ENCODE measurements at regions not wholly inside any gene's neighbourhood (a gene's known extent, or its start where the extent isn't known, plus 50 kb on each side); places are given as distances from the start of the nearest gene placed in this dataset.

- H3K79me2 ChIP-seq (ENCODE audit: insufficient read depth, low read length) = no peaks in the 10 kb centered on the region
- ChIA-PET RAD21 (ENCODE audit: low non-redundant PET in 1 of 2, low total read pairs in 2 of 2, uncharacterized antibody in 2 of 2, unreplicated experiment in 2 of 2) (no interaction called here), CTCF (interaction anchor here (0.7 to 1.0 kb wide), 2 partner anchors 87 to 276 kb away, joined by 3 read pairs; no protein-coding TSS in a partner anchor), POLR2A (no interaction called here)
- ATAC-seq = peak; percentile 76
- H3K4me3 ChIP-seq (replicated peaks in 1 of 2; ENCODE audit: low read depth in 1 of 2, low read length in 2 of 2) = no peak overlapping the region
- H4K20me1 ChIP-seq (ENCODE audit: insufficient read depth) = no peaks in the 10 kb centered on the region
- no peaks in the 10 kb centered on the region for H3K36me3 ChIP-seq (ENCODE audit: control insufficient read depth in 1 of 2, insufficient read depth in 2 of 2, low read length in 2 of 2)
- peak; percentile 40 for DNase-seq (ENCODE audit: low read depth, low spot score)
- H3K9me3 ChIP-seq (ENCODE audit: control insufficient read depth in 1 of 2, insufficient read depth in 1 of 2, low read depth in 1 of 2, low read length in 2 of 2) = no peaks in the 10 kb centered on the region
- no peaks in the 10 kb centered on the region for H3K27me3 ChIP-seq (ENCODE audit: insufficient read depth, low read length)
- no TSS peak for BruUV-seq (replicated peaks)
- no peaks in the 10 kb centered on the region for H3K9me2 ChIP-seq (ENCODE audit: insufficient read depth)
- intact Hi-C loops (cut with micrococcal nuclease) = no loop called here
- no peak overlapping the region for H3K27ac ChIP-seq (ENCODE audit: low read depth, low read length)
- no peak overlapping the region for H3K9ac ChIP-seq (ENCODE audit: low read length)
- peaks cover 10 to 17% of the 10 kb centered on the region in 2 experiments for H3K4me1 ChIP-seq (ENCODE audit: control insufficient read depth in 1 of 2, insufficient read depth in 2 of 2, low read length in 2 of 2)
- TF ChIP-seq SP1 (IDR thresholded peaks at IDR 0.05; ENCODE audit: low read depth) = no peak; the same call in 1 of the 2 replicates
- 0 out of 2 replicates have a peak, but pooled peaks have one; percentile 15 for TF ChIP-seq JUND (IDR thresholded peaks at IDR 0.05)
- no peak for TF ChIP-seq EZH2 (IDR thresholded peaks at IDR 0.05)
- no peak for TF ChIP-seq RAD21 (IDR thresholded peaks at IDR 0.05; ENCODE audit: low read depth)
- peak overlapping the region; percentile 35 for H2AFZ ChIP-seq (ENCODE audit: low read depth, low read length, poor library complexity, severe bottlenecking)
- peak overlapping the region; percentile 54 for H3K4me2 ChIP-seq (ENCODE audit: low read length)
Measured at GRCh38 chr11:27209562-27210005, 153.4 kb downstream of the CCDC34 start.

- ATAC-seq = no peak
- ChIA-PET POLR2A (no interaction called here), CTCF (interaction anchor here (0.7 to 1.0 kb wide), 2 partner anchors 88 to 277 kb away, joined by 3 read pairs; no protein-coding TSS in a partner anchor), RAD21 (ENCODE audit: low non-redundant PET in 1 of 2, low total read pairs in 2 of 2, uncharacterized antibody in 2 of 2, unreplicated experiment in 2 of 2) (no interaction called here)
- Histone ChIP-seq H3K79me2 (ENCODE audit: insufficient read depth, low read length) (no peaks in the 10 kb centered on the region), H2AFZ (ENCODE audit: low read depth, low read length, poor library complexity, severe bottlenecking) (no peak overlapping the region), H3K27me3 (ENCODE audit: insufficient read depth, low read length) (no peaks in the 10 kb centered on the region), H3K4me3 (replicated peaks in 1 of 2; ENCODE audit: low read depth in 1 of 2, low read length in 2 of 2) (no peak overlapping the region), H3K9me3 (ENCODE audit: control insufficient read depth in 1 of 2, insufficient read depth in 1 of 2, low read depth in 1 of 2, low read length in 2 of 2) (no peaks in the 10 kb centered on the region), H3K9ac (ENCODE audit: low read length) (no peak overlapping the region), H3K4me1 (ENCODE audit: control insufficient read depth in 1 of 2, insufficient read depth in 2 of 2, low read length in 2 of 2) (peaks cover 10 to 17% of the 10 kb centered on the region in 2 experiments), H3K36me3 (ENCODE audit: control insufficient read depth in 1 of 2, insufficient read depth in 2 of 2, low read length in 2 of 2) (no peaks in the 10 kb centered on the region), H3K27ac (ENCODE audit: low read depth, low read length) (no peak overlapping the region), H4K20me1 (ENCODE audit: insufficient read depth) (no peaks in the 10 kb centered on the region), H3K9me2 (ENCODE audit: insufficient read depth) (no peaks in the 10 kb centered on the region), H3K4me2 (ENCODE audit: low read length) (no peak overlapping the region)
- intact Hi-C loops (cut with micrococcal nuclease) = no loop called here
- no TSS peak for BruUV-seq (replicated peaks)
- no peak for DNase-seq (ENCODE audit: low read depth, low spot score)
- TF ChIP-seq CTCF (IDR thresholded peaks at IDR 0.05 in 2 of 3, conservative IDR thresholded peaks at IDR 0.05 in 1 of 3; ENCODE audit: borderline replicate concordance in 1 of 3, insufficient read depth in 1 of 3, low read depth in 2 of 3, low read length in 2 of 3) (no peak), EZH2 (IDR thresholded peaks at IDR 0.05) (no peak), SP1 (IDR thresholded peaks at IDR 0.05; ENCODE audit: low read depth) (no peak), RAD21 (IDR thresholded peaks at IDR 0.05; ENCODE audit: low read depth) (no peak), TCF7L2 (IDR thresholded peaks at IDR 0.05; ENCODE audit: borderline replicate concordance, extremely low read depth, insufficient read depth, insufficient read length) (no peak), POLR2AphosphoS5 (IDR thresholded peaks at IDR 0.05; ENCODE audit: low read depth, low read length) (no peak), MAX (IDR thresholded peaks at IDR 0.05) (no peak), ATF3 (IDR thresholded peaks at IDR 0.05) (no peak), ELF1 (IDR thresholded peaks at IDR 0.05; ENCODE audit: borderline replicate concordance, low read depth) (no peak), SIN3A (IDR thresholded peaks at IDR 0.05; ENCODE audit: low read depth) (no peak), CBX3 (IDR thresholded peaks at IDR 0.05; ENCODE audit: low read depth) (no peak), YY1 (IDR thresholded peaks at IDR 0.05; ENCODE audit: extremely low read depth, insufficient replicate concordance, low read depth, low read length) (no peak), CEBPB (IDR thresholded peaks at IDR 0.05; ENCODE audit: low read depth) (no peak), EZH2phosphoT487 (IDR thresholded peaks at IDR 0.05; ENCODE audit: borderline replicate concordance) (no peak), ZFX (IDR thresholded peaks at IDR 0.05) (no peak), ZNF274 (IDR thresholded peaks at IDR 0.05; ENCODE audit: low read depth, low read length) (no peak)
Measured at GRCh38 chr11:27208846-27209245, 154.2 kb downstream of the CCDC34 start.

Data from HCT116 (cell line).